Calu3 (cell line): ENCODE measurements at regions not wholly inside any gene's neighbourhood (a gene's known extent, or its start where the extent isn't known, plus 50 kb on each side); places are given as distances from the start of the nearest gene placed in this dataset.

Source experiments
- BruUV-seq: library from RNA; stranded (reverse); fragments of 400-500 nt; replicated peaks from 2 replicates; lab custom pipeline; 2021; lab: Mats Ljungman, UMichigan
- CTCF ChIA-PET: fragments of 300-600 bp; sonication (Branson Sonifier 250); formaldehyde crosslinking; loops from one replicate; lab custom pipeline; 2022; ENCODE audit warnings: antibody characterized with exemption; lab: Charles Lee
- DNase-seq: peaks from one replicate; pipeline ENCODE4 v3.0.0; 2022
- H3K27ac Mint-ChIP-seq: one replicate; pipeline ENCODE4 v1.8.0; 2022; ENCODE audit warnings: mixed read lengths; ENCODE audit not compliant: unreplicated experiment
- H3K27me3 Mint-ChIP-seq: one replicate; pipeline ENCODE4 v1.8.0; 2022; ENCODE audit warnings: mixed read lengths; ENCODE audit not compliant: unreplicated experiment
- H3K36me3 Mint-ChIP-seq: one replicate; pipeline ENCODE4 v1.8.0; 2022; ENCODE audit warnings: mild to moderate bottlenecking, moderate library complexity, mixed read lengths; ENCODE audit not compliant: insufficient read depth, unreplicated experiment
- H3K4me1 Mint-ChIP-seq: one replicate; pipeline ENCODE4 v1.8.0; 2022; ENCODE audit warnings: mild to moderate bottlenecking, low read depth, mixed read lengths; ENCODE audit not compliant: unreplicated experiment
- H3K4me3 Mint-ChIP-seq: one replicate; pipeline ENCODE4 v1.8.0; 2022; ENCODE audit warnings: mild to moderate bottlenecking, low read depth, moderate library complexity, mixed read lengths; ENCODE audit not compliant: unreplicated experiment
- H3K9me3 Mint-ChIP-seq: one replicate; pipeline ENCODE4 v1.8.0; 2022; ENCODE audit warnings: low read depth, mixed read lengths; ENCODE audit not compliant: unreplicated experiment
- CTCF ChIP-seq: fragments of 200-600 bp; IDR thresholded peaks from one replicate; pipeline ENCODE4 v1.8.0; 2022; ENCODE audit warnings: antibody characterized with exemption; ENCODE audit not compliant: unreplicated experiment
- intact Hi-C: fragments of 100-400 bp; cut with micrococcal nuclease; formaldehyde crosslinking; loops from one replicate; pipeline ENCODE4 v1.10.0; 2022; ENCODE audit not compliant: unreplicated experiment

- no peak for DNase-seq
- no peak for TF ChIP-seq CTCF
- no peaks in the 10 kb centered on the region for H3K27me3 Mint-ChIP-seq
- H3K27ac Mint-ChIP-seq, result no peak overlapping the region
- no peak overlapping the region for H3K4me3 Mint-ChIP-seq
- no peaks in the 10 kb centered on the region for H3K36me3 Mint-ChIP-seq
- H3K9me3 Mint-ChIP-seq, result no peaks in the 10 kb centered on the region
- CTCF ChIA-PET, result no interaction called here
- no TSS peak for BruUV-seq
- no peaks in the 10 kb centered on the region for H3K4me1 Mint-ChIP-seq
- intact Hi-C loops, result no loop called here
Measured at GRCh38 chr10:24041034-24041433, 167.9 kb upstream of the KIAA1217 start.

- Mint-ChIP-seq H3K9me3 (no peaks in the 10 kb centered on the region), H3K27ac (no peak overlapping the region), H3K36me3 (no peaks in the 10 kb centered on the region), H3K27me3 (no peaks in the 10 kb centered on the region), H3K4me3 (no peak overlapping the region), H3K4me1 (no peaks in the 10 kb centered on the region)
- DNase-seq, result no peak
- intact Hi-C loops, result no loop called here
- BruUV-seq, result no TSS peak
- TF ChIP-seq CTCF, result no peak
- CTCF ChIA-PET, result no interaction called here
Measured at GRCh38 chr10:24041834-24042233, 167.1 kb upstream of the KIAA1217 start.

- Mint-ChIP-seq H3K27ac (no peak overlapping the region), H3K27me3 (no peaks in the 10 kb centered on the region), H3K36me3 (no peaks in the 10 kb centered on the region), H3K4me1 (no peaks in the 10 kb centered on the region), H3K4me3 (no peak overlapping the region), H3K9me3 (no peaks in the 10 kb centered on the region)
- intact Hi-C loops, result no loop called here
- TF ChIP-seq CTCF, result no peak
- DNase-seq, result no peak
- BruUV-seq, result no TSS peak
- CTCF ChIA-PET, result no interaction called here
Measured at GRCh38 chr10:24042884-24043283, 166.1 kb upstream of the KIAA1217 start.

DNA sequence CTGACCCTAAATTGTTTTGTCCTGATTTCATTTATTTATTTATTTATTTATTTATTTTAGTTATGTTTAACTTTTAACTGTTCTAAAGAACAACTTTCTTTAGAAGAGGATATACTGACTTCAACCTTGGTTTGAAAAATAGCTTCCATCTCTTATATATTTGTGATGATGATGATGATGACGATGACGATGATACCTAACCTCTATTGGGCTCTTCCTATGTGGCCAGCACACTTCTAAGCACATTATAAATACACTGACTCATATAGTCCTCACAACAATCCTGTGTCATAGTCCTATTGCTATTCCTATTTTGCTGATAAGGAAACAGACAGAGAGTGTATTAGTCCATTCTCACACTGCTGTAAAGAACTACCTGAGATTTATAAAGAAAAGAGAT lies 162.9 kb upstream of the KIAA1217 start:
- Mint-ChIP-seq H3K9me3 (no peaks in the 10 kb centered on the region), H3K27me3 (no peaks in the 10 kb centered on the region)
- intact Hi-C loops, result no loop called here

More for the DNA sequence above, 162.9 kb upstream of the KIAA1217 start:
- Mint-ChIP-seq H3K36me3 (no peaks in the 10 kb centered on the region), H3K4me1 (no peaks in the 10 kb centered on the region), H3K27ac (no peak overlapping the region), H3K4me3 (no peak overlapping the region)
- no peak for TF ChIP-seq CTCF
- BruUV-seq, result no TSS peak
- CTCF ChIA-PET, result no interaction called here
- DNase-seq, result no peak
